HG02678 (cell line): ENCODE measurements at regions not wholly inside any gene's neighbourhood (a gene's known extent, or its start where the extent isn't known, plus 50 kb on each side); places are given as distances from the start of the nearest gene placed in this dataset.
"Not testable (repeated sequence)": the region's sequence is repeated elsewhere in the genome, so short reads cannot be mapped to it uniquely, and the experiment has no call there.

Experiments used
- ATAC-seq: cut with Tn5 transposase; IDR thresholded peaks from one replicate; pipeline ENCODE4 v1.9.1; 2021; ENCODE audit warnings: mild to moderate bottlenecking, moderate library complexity; ENCODE audit not compliant: unreplicated experiment

DNA sequence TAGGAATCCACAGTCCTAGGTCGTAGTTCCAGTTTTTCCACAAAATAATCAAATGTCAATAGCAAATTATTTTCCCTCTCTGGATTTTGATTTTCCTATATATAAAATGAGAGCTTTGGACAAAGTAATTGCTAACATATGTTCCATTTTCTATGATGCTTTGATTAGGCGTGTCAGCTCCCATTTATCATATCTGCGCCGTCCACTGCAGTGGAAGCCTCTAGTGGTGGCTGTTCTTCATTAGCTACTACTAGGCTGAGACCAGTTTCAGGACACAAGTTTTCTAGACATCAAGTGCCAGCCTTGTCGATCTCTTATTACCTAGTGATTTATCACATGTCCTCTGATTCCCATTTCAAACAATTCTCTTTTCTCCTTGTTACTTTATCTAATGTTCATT lies 271.5 kb downstream of the TUSC7 start:
- no peak for ATAC-seq

GRCh38 chr3:116984301-116984700 lies 274.7 kb downstream of the TUSC7 start:
- ATAC-seq: no peak

DNA sequence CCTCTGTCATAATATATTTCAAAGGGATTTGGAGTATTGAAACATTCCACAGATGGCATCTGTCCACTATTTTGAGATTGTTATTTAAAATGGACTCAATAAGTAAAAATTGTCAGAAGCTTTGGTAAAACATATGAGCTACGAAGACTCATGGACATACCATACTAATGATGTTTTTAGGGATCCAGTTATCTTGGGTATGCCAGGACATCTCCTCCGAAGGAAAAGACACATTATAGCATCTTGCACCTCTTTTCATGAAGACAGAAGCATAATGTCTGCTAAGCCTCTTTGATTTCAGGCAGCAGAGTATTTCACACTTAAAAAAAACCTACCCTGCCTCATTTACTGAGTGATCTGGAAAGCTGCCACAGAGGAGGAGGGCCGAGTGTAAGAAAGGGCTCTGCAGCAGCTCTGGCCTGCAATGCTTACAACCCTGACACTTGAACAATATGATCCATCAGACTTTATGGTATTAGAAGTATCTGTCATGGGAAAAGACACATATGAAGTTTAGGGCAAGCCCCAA lies 284.8 kb downstream of the TUSC7 start:
- ATAC-seq: no peak

DNA sequence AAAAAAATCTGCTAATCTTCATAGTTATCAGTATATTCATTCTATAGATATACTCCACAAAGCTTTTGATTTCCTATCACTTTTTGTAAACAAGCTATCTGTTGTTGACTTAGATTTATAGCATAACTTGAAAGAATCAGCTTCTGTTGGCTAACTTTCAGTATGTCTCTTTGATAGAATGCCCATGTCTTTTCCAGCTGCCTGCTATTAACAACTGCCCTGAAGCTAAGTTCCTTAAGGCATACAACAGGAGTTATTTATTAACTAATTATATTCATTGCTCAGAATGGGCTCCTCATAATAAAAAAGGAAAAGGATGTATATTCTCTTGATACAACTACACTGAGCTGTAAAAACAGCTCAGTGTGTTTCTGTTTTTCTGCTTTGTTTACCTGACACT lies 293.9 kb downstream of the TUSC7 start:
- no peak for ATAC-seq

- no peak for ATAC-seq
Observed at GRCh38 chr3:117005274-117005673, 295.7 kb downstream of the TUSC7 start.

GRCh38 chr3:117005911-117006522 lies 296.4 kb downstream of the TUSC7 start:
- ATAC-seq: no peak

GRCh38 chr3:117010318-117010717 lies 300.7 kb downstream of the TUSC7 start:
- no peak for ATAC-seq

DNA sequence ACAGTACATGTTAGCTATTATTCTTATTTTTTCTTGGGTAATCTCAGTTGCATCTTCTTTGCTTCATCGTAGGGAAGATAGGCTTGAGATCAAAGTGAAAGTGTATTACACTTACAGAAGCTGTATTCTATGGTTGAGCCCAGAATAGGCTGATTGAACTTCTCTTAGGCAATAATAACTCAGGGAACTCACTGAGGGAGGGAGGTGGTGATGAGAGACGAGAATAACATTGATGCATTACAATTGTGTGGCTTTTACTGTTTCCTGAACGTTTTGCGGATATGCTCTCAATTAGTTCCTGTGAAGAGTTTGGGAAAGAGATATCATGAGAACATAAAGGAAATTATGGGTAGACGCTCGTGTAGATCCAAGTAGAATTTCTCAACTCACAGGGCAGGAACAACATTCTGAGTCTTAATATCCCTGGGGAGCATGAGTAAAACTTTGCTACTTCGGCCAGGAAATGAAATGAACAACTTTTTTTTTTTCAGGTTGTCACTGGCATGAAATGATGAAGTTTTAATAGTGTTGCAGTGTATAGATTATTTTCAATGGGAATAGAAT lies 302.2 kb downstream of the TUSC7 start:
- ATAC-seq: no peak

DNA sequence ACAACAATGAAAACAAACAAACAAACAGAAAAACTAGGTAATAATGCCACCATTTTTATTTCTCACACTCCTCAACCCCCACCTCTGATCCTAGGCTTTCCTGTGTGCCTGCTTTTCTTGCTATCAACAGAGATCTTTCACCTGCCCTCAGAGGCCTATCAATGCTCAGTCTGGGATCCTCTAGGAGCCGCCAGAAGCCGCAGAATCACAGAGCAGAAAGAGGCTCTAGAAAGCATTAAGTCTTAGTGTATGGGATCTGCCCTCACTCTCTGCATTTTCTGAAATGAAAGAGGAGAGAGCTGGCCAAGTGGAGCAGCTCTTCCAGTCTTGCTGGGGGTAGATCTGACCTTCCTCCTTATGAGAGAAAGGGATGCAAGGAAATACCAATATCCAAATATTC lies 306.8 kb downstream of the TUSC7 start:
- no peak for ATAC-seq

GRCh38 chr3:117017135-117017894 lies 307.7 kb downstream of the TUSC7 start:
- ATAC-seq: peak; percentile 78

- ATAC-seq: no peak
Observed at GRCh38 chr3:117018655-117019054, 309.1 kb downstream of the TUSC7 start.

DNA sequence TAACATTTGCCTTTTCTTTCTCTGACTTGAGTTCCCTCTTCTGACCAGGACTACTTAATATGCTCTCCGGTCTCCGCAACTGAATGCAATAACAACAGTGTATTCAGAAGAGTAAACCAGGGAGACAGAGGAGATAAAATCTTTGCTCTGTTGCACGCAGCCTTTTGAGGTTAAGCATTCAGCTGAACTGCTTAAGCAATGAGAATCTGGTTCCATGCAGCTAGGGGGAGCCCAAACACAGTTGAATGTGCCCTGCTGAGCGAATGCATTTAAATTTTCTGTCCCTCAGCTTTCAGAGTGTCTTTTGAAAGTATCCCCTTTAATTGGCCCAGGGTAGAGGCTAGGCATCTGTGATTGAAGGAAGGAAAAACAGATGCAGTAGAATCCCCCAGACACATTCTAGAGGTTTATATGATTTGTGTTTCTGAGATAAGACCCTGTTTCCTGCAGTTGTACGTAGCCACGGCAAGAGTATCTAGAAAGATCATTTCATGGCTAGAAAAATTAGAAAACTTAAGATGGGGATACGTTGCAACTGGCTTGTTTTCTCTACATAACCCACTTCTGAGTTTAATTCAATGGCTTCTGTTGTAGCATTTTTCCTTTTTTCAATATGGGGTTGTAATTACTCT lies 309.6 kb downstream of the TUSC7 start:
- ATAC-seq: peak; percentile 65

- ATAC-seq: no peak
Observed at GRCh38 chr3:117026401-117026800, 316.8 kb downstream of the TUSC7 start.

- no peak for ATAC-seq
Observed at GRCh38 chr3:117035745-117036144, 326.2 kb downstream of the TUSC7 start.

- no peak for ATAC-seq
Observed at GRCh38 chr3:117036259-117036799, 326.8 kb downstream of the TUSC7 start.

DNA sequence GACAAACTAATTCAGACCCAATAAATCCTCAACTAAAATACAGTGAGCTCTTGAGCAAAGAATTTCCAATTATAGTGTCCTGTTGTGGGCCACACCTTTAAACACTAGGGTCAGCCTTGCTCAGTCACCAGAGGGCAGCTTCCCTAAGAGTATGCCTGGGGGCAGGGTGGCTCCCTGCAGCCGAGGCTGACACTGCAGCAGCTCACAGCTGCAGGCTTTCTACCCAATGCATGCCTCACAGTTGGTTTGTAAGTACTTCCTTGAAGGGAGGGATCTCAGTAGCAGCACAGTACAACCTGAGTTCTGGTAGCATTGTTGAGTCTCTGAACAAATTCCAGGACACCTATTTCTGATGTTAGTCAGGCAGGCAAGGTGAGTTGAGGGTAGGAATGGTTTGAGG lies 335.6 kb downstream of the TUSC7 start:
- ATAC-seq: no peak

- no peak for ATAC-seq
Observed at GRCh38 chr3:117047951-117048705, 338.5 kb downstream of the TUSC7 start.

DNA sequence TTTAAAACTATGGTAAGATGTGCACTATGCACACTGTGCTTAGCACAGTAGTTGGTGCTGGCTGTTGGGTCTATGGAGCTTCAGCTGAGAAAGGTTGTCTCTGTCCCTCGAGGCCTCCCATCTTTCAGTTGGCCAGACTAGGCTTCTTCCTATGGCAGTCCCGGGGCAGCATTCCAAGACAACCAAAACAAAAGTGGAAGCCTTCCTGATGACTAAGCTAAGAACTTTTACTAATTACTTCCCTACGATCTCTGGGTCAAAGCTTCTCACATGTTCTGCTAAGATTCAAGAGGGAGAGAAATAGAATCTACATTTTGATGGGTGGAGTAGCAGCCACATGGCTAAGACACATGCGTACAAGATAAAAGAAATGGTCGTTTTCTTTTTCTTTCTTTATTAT lies 342.8 kb downstream of the TUSC7 start:
- ATAC-seq: no peak

- no peak for ATAC-seq
Observed at GRCh38 chr3:117054556-117054955, 345.0 kb downstream of the TUSC7 start.

DNA sequence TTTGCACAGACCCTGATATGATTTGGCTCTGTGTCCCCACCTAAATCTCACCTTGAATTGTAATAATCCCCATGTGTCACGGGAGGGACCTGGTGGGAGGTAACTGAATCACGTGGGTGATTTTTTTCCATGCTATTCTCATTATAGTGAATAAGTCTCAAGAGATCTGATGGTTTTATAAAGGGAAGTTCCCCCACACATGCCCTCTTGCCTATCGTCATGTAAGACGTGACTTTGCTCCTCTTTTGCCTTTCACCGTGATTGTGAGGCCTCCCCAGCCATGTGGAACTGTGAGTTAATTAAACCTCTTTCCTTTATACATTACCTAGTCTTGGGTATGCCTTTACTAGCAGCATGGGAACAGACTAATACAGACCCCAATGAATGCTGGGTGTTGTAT lies 347.4 kb downstream of the TUSC7 start:
- ATAC-seq: not testable (repeated sequence)
